Activated T-helper 2 cell treated with anti-CD3 and anti-CD28 coated beads, Interferon-gamma antibody, Interleukin-2, Interleukin-4, amounts not matched to agents 10 μg/mL and 5 μg/mL and 100 μg/mL, durations not matched to agents 14 hours and 24 hours and 36 hours (primary cell): ENCODE measurements at regions not wholly inside any gene's neighbourhood (a gene's known extent, or its start where the extent isn't known, plus 50 kb on each side); places are given as distances from the start of the nearest gene placed in this dataset.

Experiments
- DNase-seq: peaks from one replicate; pipeline ENCODE4 v3.0.0; 2021; ENCODE audit warnings: low spot score
- H3K27ac Mint-ChIP-seq: one replicate; pipeline ENCODE4 v1.8.0; 2021; ENCODE audit warnings: mixed read lengths
- H3K27me3 Mint-ChIP-seq: one replicate; pipeline ENCODE4 v1.8.0; 2021; ENCODE audit warnings: low read depth, mixed read lengths
- H3K36me3 Mint-ChIP-seq: one replicate; pipeline ENCODE4 v1.8.0; 2021; ENCODE audit warnings: low read depth, mixed read lengths
- H3K4me1 Mint-ChIP-seq: one replicate; pipeline ENCODE4 v1.8.0; 2021; ENCODE audit warnings: low read depth, mixed read lengths
- H3K4me3 Mint-ChIP-seq: one replicate; pipeline ENCODE4 v1.8.0; 2021; ENCODE audit warnings: low read depth, mild to moderate bottlenecking, moderate library complexity, mixed read lengths
- H3K9me3 Mint-ChIP-seq: one replicate; pipeline ENCODE4 v1.8.0; 2021; ENCODE audit warnings: mixed read lengths
- intact Hi-C: fragments of 100-400 bp; cut with micrococcal nuclease; formaldehyde crosslinking; loops from one replicate; pipeline ENCODE4 v1.15.1; 2023

- DNase-seq = no peak
- Mint-ChIP-seq H3K27me3 (peaks cover 10% of the 10 kb centered on the region), H3K4me1 (peaks cover 30% of the 10 kb centered on the region), H3K9me3 (peaks cover 2% of the 10 kb centered on the region), H3K36me3 (no peaks in the 10 kb centered on the region), H3K4me3 (no peak overlapping the region), H3K27ac (no peak overlapping the region)
- intact Hi-C loops = no loop called here
These were observed 111.4 kb downstream of the TBX19 start for GRCh38 chr1:168391851-168392681.

GRCh38 chr1:168390271-168390670 lies 109.6 kb downstream of the TBX19 start:
- Mint-ChIP-seq H3K4me3 (no peak overlapping the region), H3K36me3 (no peaks in the 10 kb centered on the region), H3K9me3 (peaks cover 2% of the 10 kb centered on the region), H3K4me1 (peaks cover 29% of the 10 kb centered on the region), H3K27me3 (peaks cover 10% of the 10 kb centered on the region), H3K27ac (no peak overlapping the region)
- no peak for DNase-seq
- intact Hi-C loops = no loop called here

- H3K36me3 Mint-ChIP-seq = no peaks in the 10 kb centered on the region
- DNase-seq = no peak
- H3K9me3 Mint-ChIP-seq = peaks cover 2% of the 10 kb centered on the region
- no peak overlapping the region for H3K4me3 Mint-ChIP-seq
- no peak overlapping the region for H3K27ac Mint-ChIP-seq
- peaks cover 25% of the 10 kb centered on the region for H3K4me1 Mint-ChIP-seq
- peaks cover 6% of the 10 kb centered on the region for H3K27me3 Mint-ChIP-seq
- intact Hi-C loops = loop anchor here (2.0 kb wide), 1 partner anchor 25 kb away; no protein-coding TSS in a partner anchor
These were observed 107.4 kb downstream of the TBX19 start for GRCh38 chr1:168387781-168388760.

GRCh38 chr1:168386949-168387586 lies 106.4 kb downstream of the TBX19 start:
- DNase-seq = peak; percentile 62
- Mint-ChIP-seq H3K4me1 (peaks cover 17% of the 10 kb centered on the region), H3K27ac (peak overlapping the region; percentile 74), H3K9me3 (peaks cover 2% of the 10 kb centered on the region), H3K36me3 (no peaks in the 10 kb centered on the region), H3K27me3 (peaks cover 6% of the 10 kb centered on the region), H3K4me3 (peak overlapping the region; percentile 48)
- intact Hi-C loops = loop anchor here (2.0 kb wide), 1 partner anchor 24 kb away; no protein-coding TSS in a partner anchor

GRCh38 chr1:168386492-168386891 lies 105.8 kb downstream of the TBX19 start:
- peaks cover 16% of the 10 kb centered on the region for H3K4me1 Mint-ChIP-seq
- H3K4me3 Mint-ChIP-seq = no peak overlapping the region
- H3K27me3 Mint-ChIP-seq = peaks cover 6% of the 10 kb centered on the region
- intact Hi-C loops = loop anchor here (2.0 kb wide), 1 partner anchor 24 kb away; no protein-coding TSS in a partner anchor
- peaks cover 2% of the 10 kb centered on the region for H3K9me3 Mint-ChIP-seq
- H3K36me3 Mint-ChIP-seq = no peaks in the 10 kb centered on the region
- no peak overlapping the region for H3K27ac Mint-ChIP-seq
- DNase-seq = no peak

- intact Hi-C loops = no loop called here
- no peak for DNase-seq
- H3K27ac Mint-ChIP-seq = no peak overlapping the region
- H3K9me3 Mint-ChIP-seq = no peaks in the 10 kb centered on the region
- peaks cover 2% of the 10 kb centered on the region for H3K4me1 Mint-ChIP-seq
- no peaks in the 10 kb centered on the region for H3K36me3 Mint-ChIP-seq
- no peaks in the 10 kb centered on the region for H3K27me3 Mint-ChIP-seq
- no peak overlapping the region for H3K4me3 Mint-ChIP-seq
These were observed 101.2 kb downstream of the TBX19 start for GRCh38 chr1:168381850-168382249.

- Mint-ChIP-seq H3K9me3 (no peaks in the 10 kb centered on the region), H3K4me1 (no peaks in the 10 kb centered on the region), H3K36me3 (no peaks in the 10 kb centered on the region)
These were observed 100.3 kb downstream of the TBX19 start for GRCh38 chr1:168380945-168381344.

GRCh38 chr1:168379104-168379860 lies 98.6 kb downstream of the TBX19 start:
- intact Hi-C loops = no loop called here
- Mint-ChIP-seq H3K27ac (no peak overlapping the region), H3K36me3 (no peaks in the 10 kb centered on the region)

More at GRCh38 chr1:168380945-168381344, 100.3 kb downstream of the TBX19 start:
- no peak overlapping the region for H3K27ac Mint-ChIP-seq
- intact Hi-C loops = no loop called here
- H3K4me3 Mint-ChIP-seq = no peak overlapping the region
- H3K27me3 Mint-ChIP-seq = no peaks in the 10 kb centered on the region
- DNase-seq = no peak

GRCh38 chr1:168375566-168376300 lies 95.1 kb downstream of the TBX19 start:
- intact Hi-C loops = no loop called here
- no peaks in the 10 kb centered on the region for H3K9me3 Mint-ChIP-seq
- no peak for DNase-seq
- H3K27me3 Mint-ChIP-seq = no peaks in the 10 kb centered on the region
- H3K36me3 Mint-ChIP-seq = no peaks in the 10 kb centered on the region
- H3K27ac Mint-ChIP-seq = no peak overlapping the region
- no peak overlapping the region for H3K4me3 Mint-ChIP-seq
- H3K4me1 Mint-ChIP-seq = peaks cover 2% of the 10 kb centered on the region

More at GRCh38 chr1:168379104-168379860, 98.6 kb downstream of the TBX19 start:
- Mint-ChIP-seq H3K4me3 (no peak overlapping the region), H3K9me3 (no peaks in the 10 kb centered on the region), H3K27me3 (no peaks in the 10 kb centered on the region), H3K4me1 (no peaks in the 10 kb centered on the region)
- DNase-seq = no peak

GRCh38 chr1:168374566-168374965 lies 93.9 kb downstream of the TBX19 start:
- Mint-ChIP-seq H3K9me3 (no peaks in the 10 kb centered on the region), H3K36me3 (no peaks in the 10 kb centered on the region), H3K4me1 (peaks cover 2% of the 10 kb centered on the region), H3K4me3 (no peak overlapping the region), H3K27ac (no peak overlapping the region), H3K27me3 (no peaks in the 10 kb centered on the region)
- no peak for DNase-seq
- intact Hi-C loops = no loop called here

- Mint-ChIP-seq H3K36me3 (no peaks in the 10 kb centered on the region), H3K27me3 (no peaks in the 10 kb centered on the region), H3K4me3 (no peak overlapping the region), H3K9me3 (no peaks in the 10 kb centered on the region), H3K27ac (no peak overlapping the region), H3K4me1 (peaks cover 2% of the 10 kb centered on the region)
- no peak for DNase-seq
- intact Hi-C loops = no loop called here
These were observed 93.2 kb downstream of the TBX19 start for GRCh38 chr1:168373869-168374268.
